HepG2 (cell line): ENCODE measurements at regions not wholly inside any gene's neighbourhood (a gene's known extent, or its start where the extent isn't known, plus 50 kb on each side); places are given as distances from the start of the nearest gene placed in this dataset.
A peak's percentile ranks its signal among the peaks of the same experiment; 100 is the strongest.

ENCODE experiments used
- ATAC-seq: fragments of 200-7000 bp; cut with Tn5 transposase; 3 replicates; pipeline ENCODE4 v1.9.1; 2020; ENCODE audit warnings: mild to moderate bottlenecking, moderate library complexity
- BruUV-seq: library from RNA; stranded (reverse); fragments of 400-500 nt; replicated peaks from 2 replicates; lab custom pipeline; 2021; lab: Mats Ljungman, UMichigan
- CTCF ChIA-PET: fragments of 300-600 bp; formaldehyde crosslinking; extraction: SDS; loops from one replicate; lab custom pipeline; 2021; ENCODE audit warnings: low total read pairs, inconsistent platforms, low intra/inter-chr PET ratio; lab: Yijun Ruan, JAX
- POLR2A ChIA-PET: fragments of 350-600 bp; sonication (Branson Sonifier 250); formaldehyde crosslinking; loops from one replicate; lab custom pipeline; 2020; ENCODE audit warnings: antibody characterized with exemption, inconsistent platforms; lab: Yijun Ruan, JAX
- DNase-seq: peaks from one replicate; pipeline ENCODE4 v3.0.0-alpha.2; 2015; ENCODE audit warnings: low spot score
- FAIRE-seq: peaks from 3 replicates; lab custom pipeline; 2011; peaks lifted over from hg19 to GRCh38; lab: Jason Lieb, UNC
- H2AFZ ChIP-seq: one replicate; pipeline ENCODE4 v1.6.1; 2011; ENCODE audit warnings: low read length, inconsistent platforms
- H3K27ac ChIP-seq: fragments of 300-600 bp; 3 replicates; pipeline ENCODE4 v1.8.0; 2011; ENCODE audit warnings: mixed run types, mild to moderate bottlenecking, mixed read lengths, low read length, inconsistent platforms; ENCODE audit not compliant: insufficient read depth; ENCODE audit errors: extremely low read length
- H3K27me3 ChIP-seq, 2 experiments: fragments of 200-600 bp in 1 of 2; 2 replicates in 1 of 2; 3 replicates in 1 of 2; pipeline versions ENCODE4 v1.6.0 to v1.8.0; 2011; ENCODE audit warnings: low read length in 2 of 2, mild to moderate bottlenecking in 2 of 2, moderate library complexity in 2 of 2, inconsistent platforms in 1 of 2; ENCODE audit not compliant: insufficient read depth in 2 of 2, control insufficient read depth in 1 of 2
- H3K36me3 ChIP-seq, 2 experiments: fragments of 200-600 bp in 1 of 2; replicated peaks in 1 of 2; 2 replicates in 1 of 2; 3 replicates in 1 of 2; pipeline versions ENCODE4 v1.5.1 to v1.8.0; 2011; ENCODE audit warnings: low read length in 2 of 2, inconsistent platforms in 1 of 2; ENCODE audit not compliant: insufficient read depth in 2 of 2, control insufficient read depth in 1 of 2
- H3K4me1 ChIP-seq: 2 replicates; pipeline ENCODE4 v1.5.1; 2012; ENCODE audit warnings: low read length, inconsistent platforms; ENCODE audit not compliant: insufficient read depth
- H3K4me2 ChIP-seq: 2 replicates; pipeline ENCODE4 v1.6.0; 2011; ENCODE audit warnings: low read depth, low read length, inconsistent platforms
- H3K4me3 ChIP-seq, 3 experiments: fragments of 200-600 bp in 1 of 3; sonication (generic), shearing (Covaris generic) in 1 of 3; replicated peaks in 1 of 3; 2 replicates each; pipeline ENCODE4 v1.5.1; 2011 to 2016; ENCODE audit warnings: low read length in 3 of 3, inconsistent platforms in 2 of 3, low read depth in 2 of 3, mild to moderate bottlenecking in 2 of 3, control low read depth in 1 of 3, mixed read lengths in 1 of 3; ENCODE audit not compliant: insufficient read depth in 1 of 3
- H3K79me2 ChIP-seq: one replicate; pipeline ENCODE4 v1.6.1; 2011; ENCODE audit warnings: low read length, inconsistent platforms; ENCODE audit not compliant: insufficient read depth
- H3K9ac ChIP-seq: 2 replicates; pipeline ENCODE4 v1.6.0; 2011; ENCODE audit warnings: mild to moderate bottlenecking, low read depth, low read length, inconsistent platforms; ENCODE audit not compliant: insufficient read depth
- H3K9me3 ChIP-seq: 2 replicates; pipeline ENCODE4 v1.5.1; 2012; ENCODE audit warnings: mild to moderate bottlenecking, low read length
- H4K20me1 ChIP-seq: 2 replicates; pipeline ENCODE4 v1.6.0; 2011; ENCODE audit warnings: inconsistent platforms, mild to moderate bottlenecking, low read length, moderate library complexity; ENCODE audit not compliant: insufficient read depth
- BORCS8-MEF2B ChIP-seq: sonication (generic); formaldehyde crosslinking; IDR thresholded peaks from 2 replicates; pipeline ENCODE4 v1.8.0; 2022; ENCODE audit warnings: mild to moderate bottlenecking, missing genetic modification reagents
- CREM ChIP-seq, 2 experiments: sonication (generic) in 1 of 2; formaldehyde crosslinking in 1 of 2; IDR thresholded peaks; 2 replicates each; pipeline versions ENCODE4 v1.4.0 to v1.6.1; 2016 to 2020; ENCODE audit warnings: antibody characterized with exemption in 1 of 2, mild to moderate bottlenecking in 1 of 2, missing genetic modification reagents in 1 of 2
- IKZF4 ChIP-seq: sonication (generic); formaldehyde crosslinking; IDR thresholded peaks from 2 replicates; pipeline ENCODE4 v1.5.1; 2020; ENCODE audit warnings: borderline replicate concordance, mild to moderate bottlenecking, low read depth, missing genetic modification reagents; ENCODE audit errors: not compliant biosample characterization
- MAFK ChIP-seq, 2 experiments: IDR thresholded peaks in 1 of 2; conservative IDR thresholded peaks in 1 of 2; 2 replicates each; pipeline ENCODE4 v1.6.1; 2011; ENCODE audit warnings: improper control_type of control experiment in 2 of 2, low read length in 2 of 2
- POLR2A ChIP-seq, 2 experiments: IDR thresholded peaks; 2 replicates each; pipeline ENCODE4 v1.6.1; 2011; ENCODE audit warnings: low read depth in 2 of 2, low read length in 2 of 2, mild to moderate bottlenecking in 1 of 2, moderate library complexity in 1 of 2; ENCODE audit not compliant: insufficient read depth in 1 of 2
- TEAD3 ChIP-seq: optimal IDR thresholded peaks from 2 replicates; pipeline ENCODE3; 2016; ENCODE audit warnings: borderline replicate concordance
- ZKSCAN1 ChIP-seq: fragments of 150-350 bp; IDR thresholded peaks from 2 replicates; pipeline ENCODE4 v1.6.1; 2014; ENCODE audit warnings: low read length
- ZNF101 ChIP-seq: sonication (generic); formaldehyde crosslinking; IDR thresholded peaks from 2 replicates; pipeline ENCODE4 v1.4.0; 2020; ENCODE audit warnings: mild to moderate bottlenecking, low read depth, missing genetic modification reagents, borderline replicate concordance
- ZNF263 ChIP-seq: sonication (generic); formaldehyde crosslinking; IDR thresholded peaks from 2 replicates; pipeline ENCODE4 v1.4.0; 2020; ENCODE audit warnings: missing genetic modification reagents
- ZNF382 ChIP-seq: sonication (generic); formaldehyde crosslinking; IDR thresholded peaks from 2 replicates; pipeline ENCODE4 v1.5.0; 2020; ENCODE audit warnings: missing genetic modification reagents, mild to moderate bottlenecking, borderline replicate concordance
- ZNF557 ChIP-seq: sonication (generic); formaldehyde crosslinking; IDR thresholded peaks from 2 replicates; pipeline ENCODE4 v1.4.0; 2020; ENCODE audit warnings: missing genetic modification reagents
- ZNF737 ChIP-seq: sonication (generic); formaldehyde crosslinking; IDR thresholded peaks from 2 replicates; pipeline ENCODE4 v1.5.0; 2020; ENCODE audit warnings: missing genetic modification reagents, mild to moderate bottlenecking, borderline replicate concordance
- ZNF773 ChIP-seq: sonication (generic); formaldehyde crosslinking; IDR thresholded peaks from 2 replicates; pipeline ENCODE4 v1.4.0; 2020; ENCODE audit warnings: missing genetic modification reagents, borderline replicate concordance
- WGBS: methylation state at CpG from one replicate; pipeline ENCODE4 v1.1.6; 2017; ENCODE audit warnings: low lambda C conversion rate; 5-methylcytosine and 5-hydroxymethylcytosine counted together
- in situ Hi-C: cut with HindIII; loops from 2 replicates; pipeline ENCODE4 v1.10.0; 2017; ENCODE audit warnings: low pct_unique_long_range_greater_than_20kb; ENCODE audit not compliant: extremely low pct_ligation_motif_present
- intact Hi-C: fragments of 100-400 bp; cut with micrococcal nuclease; formaldehyde crosslinking; loops from one replicate; pipeline ENCODE4 v1.10.0; 2022; ENCODE audit not compliant: unreplicated experiment
- TF ChIP-seq, protein P1 (sequence below): sonication (generic); formaldehyde crosslinking; IDR thresholded peaks from 2 replicates; pipeline ENCODE4 v1.4.0; 2020; ENCODE audit warnings: missing genetic modification reagents
- TF ChIP-seq, protein P2 (sequence below): sonication (generic); formaldehyde crosslinking; IDR thresholded peaks from 2 replicates; pipeline ENCODE4 v1.5.0; 2020; ENCODE audit warnings: mild to moderate bottlenecking, missing genetic modification reagents, borderline replicate concordance
- TF ChIP-seq, protein P3 (sequence below): IDR thresholded peaks from 2 replicates; pipeline ENCODE4 v1.6.1; 2016; ENCODE audit warnings: low read depth, control low read depth
- TF ChIP-seq, protein P4 (sequence below): sonication (generic); formaldehyde crosslinking; conservative IDR thresholded peaks from 2 replicates; pipeline ENCODE4 v1.4.0; 2020; ENCODE audit warnings: missing genetic modification reagents

DNA sequence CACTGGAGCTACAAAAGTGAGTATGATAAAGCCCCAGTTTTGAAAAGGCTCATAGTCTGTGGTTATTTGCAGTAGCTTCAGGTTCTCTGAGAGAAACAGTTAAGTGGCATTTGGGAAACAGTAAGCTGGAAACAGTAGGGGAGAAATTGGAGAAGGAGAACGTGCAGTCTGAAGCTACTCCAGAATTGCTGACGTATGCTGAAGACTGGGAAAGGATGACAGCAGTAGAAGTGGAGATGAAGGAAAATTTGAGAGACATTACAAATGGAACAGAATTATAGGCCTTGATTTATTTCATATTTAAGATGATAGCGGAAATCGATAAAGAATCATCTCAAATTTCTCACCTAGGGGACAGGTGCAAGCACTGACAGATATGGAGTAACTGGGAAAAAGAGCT lies 248.8 kb downstream of the CAAP1 start (continued):
- TF ChIP-seq CREM (IDR thresholded peaks at IDR 0.05) = no peak
- no peak for TF ChIP-seq CREM (CRISPR knock-in tag; IDR thresholded peaks at IDR 0.05)
- TF ChIP-seq, protein P1, sequence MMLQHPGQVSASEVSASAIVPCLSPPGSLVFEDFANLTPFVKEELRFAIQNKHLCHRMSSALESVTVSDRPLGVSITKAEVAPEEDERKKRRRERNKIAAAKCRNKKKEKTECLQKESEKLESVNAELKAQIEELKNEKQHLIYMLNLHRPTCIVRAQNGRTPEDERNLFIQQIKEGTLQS (CRISPR knock-in tag) = no peak
- no peak for TF ChIP-seq ZKSCAN1
- TF ChIP-seq IKZF4 (CRISPR knock-in tag) = no peak
- no peak for TF ChIP-seq ZNF773 (CRISPR knock-in tag)
- peak; percentile 63 to 71 for TF ChIP-seq MAFK (conservative IDR thresholded peaks at IDR 0.05 in 1 of 2, IDR thresholded peaks at IDR 0.05 in 1 of 2; ENCODE audit: low read length in 2 of 2)

DNA sequence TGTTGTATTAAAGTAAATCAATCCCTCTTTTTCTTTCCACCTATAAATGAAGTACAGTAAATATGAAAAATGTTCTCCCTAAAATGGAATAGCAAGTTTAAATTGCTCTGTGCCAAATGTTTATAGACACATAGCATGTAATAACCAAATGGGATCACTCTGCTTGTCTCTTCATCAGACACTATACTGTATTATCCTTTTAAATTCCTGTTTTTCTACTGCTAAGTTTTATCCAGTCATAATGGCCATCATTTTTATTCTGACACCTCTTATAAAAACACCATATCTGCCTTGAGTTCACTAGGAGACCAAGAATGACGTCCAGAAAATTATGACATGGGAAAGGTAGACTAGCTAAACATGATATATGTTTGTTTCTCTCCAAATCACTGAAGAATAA lies 252.8 kb downstream of the CAAP1 start:
- ChIA-PET POLR2A (no interaction called here), CTCF (no interaction called here)
- ATAC-seq (no peak), FAIRE-seq (no peak), DNase-seq (no peak)
- Histone ChIP-seq H3K4me2 (no peak overlapping the region), H3K4me1 (no peaks in the 10 kb centered on the region), H3K9ac (no peak overlapping the region), H3K4me3 (no peak overlapping the region), H4K20me1 (no peaks in the 10 kb centered on the region), H3K9me3 (no peaks in the 10 kb centered on the region), H3K27me3 (no peaks in the 10 kb centered on the region), H3K36me3 (no peaks in the 10 kb centered on the region), H2AFZ (no peak overlapping the region), H3K27ac (no peak overlapping the region), H3K79me2 (no peaks in the 10 kb centered on the region)
- in situ Hi-C loops = no loop called here
- no TSS peak for BruUV-seq
- TF ChIP-seq BORCS8-MEF2B (CRISPR knock-in tag) = no peak
- TF ChIP-seq POLR2A (IDR thresholded peaks at IDR 0.05; ENCODE audit: insufficient read depth in 1 of 2, low read depth in 2 of 2, low read length in 2 of 2) = no peak
- no peak for TF ChIP-seq ZNF263 (CRISPR knock-in tag)
- TF ChIP-seq, protein P2, sequence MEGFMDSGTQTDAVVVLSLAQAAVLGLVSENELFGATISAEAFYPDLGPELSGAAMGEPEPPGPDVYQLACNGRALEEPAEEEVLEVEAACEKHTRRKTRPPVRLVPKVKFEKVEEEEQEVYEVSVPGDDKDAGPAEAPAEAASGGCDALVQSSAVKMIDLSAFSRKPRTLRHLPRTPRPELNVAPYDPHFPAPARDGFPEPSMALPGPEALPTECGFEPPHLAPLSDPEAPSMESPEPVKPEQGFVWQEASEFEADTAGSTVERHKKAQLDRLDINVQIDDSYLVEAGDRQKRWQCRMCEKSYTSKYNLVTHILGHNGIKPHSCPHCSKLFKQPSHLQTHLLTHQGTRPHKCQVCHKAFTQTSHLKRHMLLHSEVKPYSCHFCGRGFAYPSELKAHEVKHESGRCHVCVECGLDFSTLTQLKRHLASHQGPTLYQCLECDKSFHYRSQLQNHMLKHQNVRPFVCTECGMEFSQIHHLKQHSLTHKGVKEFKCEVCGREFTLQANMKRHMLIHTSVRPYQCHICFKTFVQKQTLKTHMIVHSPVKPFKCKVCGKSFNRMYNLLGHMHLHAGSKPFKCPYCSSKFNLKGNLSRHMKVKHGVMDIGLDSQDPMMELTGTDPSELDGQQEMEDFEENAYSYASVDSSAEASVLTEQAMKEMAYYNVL (CRISPR knock-in tag) = no peak
- TF ChIP-seq, protein P3, sequence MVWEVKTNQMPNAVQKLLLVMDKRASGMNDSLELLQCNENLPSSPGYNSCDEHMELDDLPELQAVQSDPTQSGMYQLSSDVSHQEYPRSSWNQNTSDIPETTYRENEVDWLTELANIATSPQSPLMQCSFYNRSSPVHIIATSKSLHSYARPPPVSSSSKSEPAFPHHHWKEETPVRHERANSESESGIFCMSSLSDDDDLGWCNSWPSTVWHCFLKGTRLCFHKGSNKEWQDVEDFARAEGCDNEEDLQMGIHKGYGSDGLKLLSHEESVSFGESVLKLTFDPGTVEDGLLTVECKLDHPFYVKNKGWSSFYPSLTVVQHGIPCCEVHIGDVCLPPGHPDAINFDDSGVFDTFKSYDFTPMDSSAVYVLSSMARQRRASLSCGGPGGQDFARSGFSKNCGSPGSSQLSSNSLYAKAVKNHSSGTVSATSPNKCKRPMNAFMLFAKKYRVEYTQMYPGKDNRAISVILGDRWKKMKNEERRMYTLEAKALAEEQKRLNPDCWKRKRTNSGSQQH (CRISPR knock-in tag) = no peak
- no peak for TF ChIP-seq ZNF101 (CRISPR knock-in tag)
- TF ChIP-seq, protein P4, sequence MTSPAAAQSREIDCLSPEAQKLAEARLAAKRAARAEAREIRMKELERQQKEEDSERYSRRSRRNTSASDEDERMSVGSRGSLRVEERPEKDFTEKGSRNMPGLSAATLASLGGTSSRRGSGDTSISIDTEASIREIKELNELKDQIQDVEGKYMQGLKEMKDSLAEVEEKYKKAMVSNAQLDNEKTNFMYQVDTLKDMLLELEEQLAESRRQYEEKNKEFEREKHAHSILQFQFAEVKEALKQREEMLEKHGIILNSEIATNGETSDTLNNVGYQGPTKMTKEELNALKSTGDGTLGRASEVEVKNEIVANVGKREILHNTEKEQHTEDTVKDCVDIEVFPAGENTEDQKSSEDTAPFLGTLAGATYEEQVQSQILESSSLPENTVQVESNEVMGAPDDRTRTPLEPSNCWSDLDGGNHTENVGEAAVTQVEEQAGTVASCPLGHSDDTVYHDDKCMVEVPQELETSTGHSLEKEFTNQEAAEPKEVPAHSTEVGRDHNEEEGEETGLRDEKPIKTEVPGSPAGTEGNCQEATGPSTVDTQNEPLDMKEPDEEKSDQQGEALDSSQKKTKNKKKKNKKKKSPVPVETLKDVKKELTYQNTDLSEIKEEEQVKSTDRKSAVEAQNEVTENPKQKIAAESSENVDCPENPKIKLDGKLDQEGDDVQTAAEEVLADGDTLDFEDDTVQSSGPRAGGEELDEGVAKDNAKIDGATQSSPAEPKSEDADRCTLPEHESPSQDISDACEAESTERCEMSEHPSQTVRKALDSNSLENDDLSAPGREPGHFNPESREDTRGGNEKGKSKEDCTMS (CRISPR knock-in tag) = no peak
- no peak for TF ChIP-seq ZNF382 (CRISPR knock-in tag)
- TF ChIP-seq TEAD3 (CRISPR knock-in tag) = no peak
- no peak for TF ChIP-seq ZNF557
- no peak for TF ChIP-seq ZNF737 (CRISPR knock-in tag)
- intact Hi-C loops = loop anchor here (10.0 kb wide), 1 partner anchor 55 kb away; no protein-coding TSS in a partner anchor
- 0% methylated on average over 1 of the region's 1 CpG for WGBS
